ENCODE measurements at regions not wholly inside any gene's neighbourhood (a gene's known extent, or its start where the extent isn't known, plus 50 kb on each side); places are given as distances from the start of the nearest gene placed in this dataset.
"Not testable (repeated sequence)": the region's sequence is repeated elsewhere in the genome, so short reads cannot be mapped to it uniquely, and the experiment has no call there.

DNA sequence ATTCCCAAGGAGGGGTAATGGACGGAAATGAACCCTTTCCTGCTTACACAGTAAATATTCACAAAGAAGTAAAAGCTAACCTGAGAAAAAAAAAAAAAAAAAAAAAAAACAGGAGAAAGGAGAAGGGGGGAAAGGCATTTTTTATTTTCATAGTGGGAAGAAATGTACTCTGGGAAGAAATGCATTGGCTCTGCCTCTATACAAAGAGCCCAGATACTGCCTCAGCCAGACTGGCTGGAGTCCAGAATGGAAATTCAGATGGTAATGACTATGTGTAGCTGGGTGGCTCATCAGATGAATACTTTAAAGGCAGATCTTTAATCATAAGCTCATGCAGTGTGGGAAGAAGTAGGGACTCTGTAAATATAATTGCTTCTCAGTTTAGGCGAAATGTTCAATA lies 124.9 kb upstream of the ZNF608 start:
- peak in 1 of 2 donors; percentile 39 for DNase-seq (ENCODE audit: low read depth in 2 of 2)

DNA sequence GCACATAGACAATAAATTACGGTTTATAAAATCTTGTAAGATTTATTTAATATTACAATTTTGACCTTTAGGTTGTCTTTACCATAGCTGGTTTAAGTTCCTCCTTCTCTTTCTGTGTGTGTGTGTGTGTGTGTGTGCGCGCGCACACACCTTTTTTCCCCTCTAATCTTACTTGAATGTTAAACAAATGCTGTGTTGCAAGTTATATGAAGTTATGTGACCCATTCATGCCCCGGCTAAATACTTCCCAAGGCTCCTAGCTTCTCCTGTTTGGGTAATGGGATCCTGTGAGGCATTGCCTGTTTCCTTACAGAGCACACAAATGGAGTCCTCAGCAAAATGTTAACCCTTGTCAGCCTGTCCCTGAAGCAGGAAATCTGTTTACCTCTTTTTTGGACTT lies 125.6 kb upstream of the ZNF608 start:
- no peak for DNase-seq (ENCODE audit: low read depth in 2 of 2)

- peak in 1 of 2 donors; percentile 3 for DNase-seq (ENCODE audit: low read depth in 2 of 2)
These were observed 126.2 kb upstream of the ZNF608 start for GRCh38 chr5:124872615-124873014.

DNA sequence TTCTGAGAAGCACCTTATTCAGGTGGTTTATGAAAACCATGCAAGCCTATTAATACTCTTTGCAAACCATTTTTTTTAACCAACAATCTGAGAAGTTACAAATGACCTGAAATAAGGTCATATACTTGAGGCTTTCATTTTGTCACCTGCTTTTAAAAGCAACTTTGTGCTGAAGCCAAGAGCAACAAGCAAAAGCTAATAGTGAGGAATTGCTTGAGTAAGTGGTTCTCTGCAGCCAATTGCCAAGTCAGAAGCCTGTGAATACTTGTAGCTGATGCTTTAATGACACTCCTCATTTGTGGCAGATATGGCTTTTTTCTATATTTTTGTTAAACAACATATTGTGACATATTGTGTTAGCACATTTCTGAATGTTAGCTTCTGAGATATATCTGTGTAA lies 126.7 kb upstream of the ZNF608 start:
- no peak for DNase-seq (ENCODE audit: low read depth in 2 of 2)

- no peak for DNase-seq (ENCODE audit: low read depth in 2 of 2)
These were observed 127.3 kb upstream of the ZNF608 start for GRCh38 chr5:124873713-124874112.

- no peak for DNase-seq (ENCODE audit: low read depth in 2 of 2)
These were observed 130.1 kb upstream of the ZNF608 start for GRCh38 chr5:124876566-124876965.

- DNase-seq (ENCODE audit: low read depth in 2 of 2) = no peak
These were observed 130.5 kb upstream of the ZNF608 start for GRCh38 chr5:124876983-124877382.

DNA sequence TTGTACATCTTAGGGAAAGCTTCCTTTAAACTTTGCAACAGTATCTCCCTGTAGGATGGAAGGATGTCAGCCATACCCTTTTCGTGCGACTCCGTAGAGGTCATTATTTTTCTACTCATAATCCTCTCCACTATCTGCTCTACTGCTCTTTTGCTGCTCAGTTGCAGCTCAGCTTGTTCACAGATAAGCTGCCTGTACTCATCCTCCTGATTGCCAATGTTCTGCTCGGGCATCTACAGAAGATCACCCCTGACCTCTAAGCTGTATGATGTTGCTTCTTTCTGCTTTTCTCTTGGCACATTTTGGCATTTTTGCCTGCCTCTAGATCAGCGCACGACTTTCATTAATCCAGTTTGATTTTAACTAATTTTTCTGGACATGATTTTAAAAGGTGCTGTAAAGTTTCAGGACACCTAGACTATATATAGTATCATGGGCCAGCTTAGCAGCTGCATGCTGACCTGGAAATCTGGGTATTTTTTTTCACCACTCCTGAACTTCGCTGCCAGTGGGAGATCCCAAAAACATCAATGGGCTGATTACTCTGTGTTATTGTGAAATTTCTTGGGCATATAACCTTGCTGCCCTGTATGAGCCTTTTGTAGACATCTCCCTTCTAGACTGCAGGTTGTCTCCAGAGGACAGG lies 131.2 kb upstream of the ZNF608 start:
- DNase-seq (ENCODE audit: low read depth in 2 of 2) = no peak

- no peak for DNase-seq (ENCODE audit: low read depth in 2 of 2)
These were observed 132.3 kb upstream of the ZNF608 start for GRCh38 chr5:124878583-124879342.

DNA sequence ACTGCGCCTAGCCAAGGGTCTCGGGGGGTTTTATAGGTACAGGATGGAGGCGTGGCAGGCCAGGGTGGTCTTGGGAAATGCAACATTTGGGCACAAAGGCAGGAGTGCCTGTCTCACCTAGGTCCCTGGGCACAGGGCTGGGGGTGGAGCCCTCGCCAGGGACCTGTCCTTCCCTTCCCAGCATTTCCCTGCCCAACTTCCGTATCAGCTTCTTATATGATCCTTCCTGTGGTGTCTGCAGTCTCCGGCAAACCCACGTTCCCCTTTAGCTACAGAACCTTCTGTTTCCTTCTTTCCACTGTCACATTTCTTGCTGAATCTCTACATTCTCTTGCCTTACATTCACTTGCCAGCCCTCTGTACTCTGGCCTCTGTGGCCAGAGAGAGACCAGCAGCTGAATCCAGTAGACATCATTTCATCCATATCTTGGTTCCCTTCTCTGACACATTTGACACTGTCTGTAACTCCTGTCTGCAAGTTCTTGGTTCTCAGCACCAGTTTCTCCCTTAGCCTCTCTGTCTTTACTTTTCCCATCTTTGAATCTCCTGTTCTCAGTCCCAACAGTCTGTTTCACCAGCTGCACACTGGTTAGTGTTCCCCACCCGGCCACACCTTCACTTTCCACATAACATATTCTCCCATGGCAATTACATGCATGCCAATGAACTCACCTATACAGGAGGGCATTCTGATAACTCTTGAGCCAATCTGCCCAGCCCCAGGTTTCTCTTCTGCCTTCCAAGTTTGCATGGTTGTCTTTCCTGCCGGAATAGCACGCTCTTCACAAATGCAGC lies 134.7 kb upstream of the ZNF608 start:
- no peak for DNase-seq (ENCODE audit: low read depth in 2 of 2)

GRCh38 chr5:124883681-124884080 lies 137.2 kb upstream of the ZNF608 start:
- DNase-seq (ENCODE audit: low read depth in 2 of 2) = no peak

DNA sequence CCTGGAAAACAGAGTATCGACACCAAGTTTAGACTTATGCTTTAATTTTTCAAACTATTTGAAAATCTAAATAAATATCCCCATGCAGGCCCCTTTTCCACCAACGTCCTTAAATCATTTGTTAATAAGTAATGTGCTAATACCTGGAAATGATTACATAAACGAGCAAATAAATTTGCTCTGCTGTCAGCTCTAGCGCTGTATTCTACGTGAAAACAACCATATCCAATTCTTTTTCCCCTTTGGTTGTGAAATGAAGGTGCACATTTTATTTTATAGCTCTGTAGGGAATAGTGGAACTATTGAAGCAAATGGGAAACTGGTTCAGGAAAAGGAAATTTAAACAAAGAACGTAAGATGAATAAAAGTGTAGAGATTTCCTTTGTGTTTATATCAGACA lies 137.7 kb upstream of the ZNF608 start:
- peak in 1 of 2 donors; percentile 18 for DNase-seq (ENCODE audit: low read depth in 2 of 2)

DNA sequence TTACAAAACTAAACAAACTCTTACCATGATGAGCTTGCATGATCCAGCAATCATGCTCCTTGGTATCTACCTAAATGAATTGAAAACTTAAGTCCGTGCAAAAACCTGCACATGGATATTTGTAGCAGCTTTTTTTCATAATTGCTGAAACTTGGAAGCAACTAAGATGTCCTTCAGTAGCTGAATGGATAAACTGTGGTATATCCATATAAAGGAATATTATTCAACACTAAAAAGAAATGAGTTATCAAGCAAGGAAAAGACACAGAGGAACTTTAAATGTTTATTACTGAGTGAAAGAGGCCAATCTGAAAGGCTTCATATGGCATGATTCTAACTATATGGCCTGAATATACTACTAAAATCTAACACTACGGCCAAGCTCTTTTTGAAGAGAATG lies 139.1 kb upstream of the ZNF608 start:
- DNase-seq (ENCODE audit: low read depth in 2 of 2) = no peak

GRCh38 chr5:124887223-124887622 lies 140.8 kb upstream of the ZNF608 start:
- no peak for DNase-seq (ENCODE audit: low read depth in 2 of 2)

DNA sequence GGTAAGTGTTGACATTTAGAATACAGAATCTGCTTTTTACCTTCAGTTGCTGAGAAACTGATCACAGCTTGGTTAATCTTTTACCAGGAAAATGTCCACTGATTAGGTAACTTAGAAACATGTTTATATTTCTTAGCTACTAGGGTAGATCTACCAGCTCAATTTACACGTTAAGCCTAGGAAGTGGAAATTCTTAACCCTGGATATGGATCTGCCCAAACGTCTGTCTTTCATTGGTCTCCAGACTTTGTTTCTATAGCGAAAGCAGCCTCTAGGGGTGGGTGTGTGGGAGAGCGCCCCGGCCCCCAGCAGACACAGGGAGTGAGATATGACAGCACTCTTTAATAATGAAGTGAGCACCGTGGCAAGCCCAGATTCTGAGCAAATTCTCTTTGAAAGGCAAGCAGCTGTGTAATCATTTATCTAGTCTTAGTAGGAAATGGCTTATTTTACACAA lies 141.6 kb upstream of the ZNF608 start:
- no peak for DNase-seq (ENCODE audit: low read depth in 2 of 2)

- DNase-seq (ENCODE audit: low read depth in 2 of 2) = no peak
These were observed 142.4 kb upstream of the ZNF608 start for GRCh38 chr5:124888622-124889485.

DNA sequence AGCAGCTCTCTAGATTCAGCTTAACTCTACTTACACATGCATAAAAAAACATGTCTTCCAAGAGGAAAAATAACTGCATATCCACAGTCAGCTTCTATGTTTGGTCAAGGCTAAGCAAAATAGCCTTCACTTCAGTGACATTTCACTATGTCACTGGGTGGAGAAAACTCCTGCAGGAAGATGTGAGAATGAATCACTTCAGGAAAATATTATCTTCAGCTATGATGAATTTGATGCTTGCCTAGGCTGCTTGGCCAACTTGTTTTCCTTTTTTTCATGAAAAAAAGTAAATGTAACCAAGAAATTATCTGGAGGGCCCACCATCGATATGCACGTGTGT lies 143.0 kb upstream of the ZNF608 start:
- DNase-seq (ENCODE audit: low read depth in 2 of 2) = peak in 1 of 2 donors; percentile 6

GRCh38 chr5:124889850-124890249 lies 143.4 kb upstream of the ZNF608 start:
- DNase-seq (ENCODE audit: low read depth in 2 of 2) = peak in 1 of 2 donors; percentile 20

- DNase-seq (ENCODE audit: low read depth in 2 of 2) = not testable (repeated sequence)
These were observed 144.0 kb upstream of the ZNF608 start for GRCh38 chr5:124890442-124890841.

DNA sequence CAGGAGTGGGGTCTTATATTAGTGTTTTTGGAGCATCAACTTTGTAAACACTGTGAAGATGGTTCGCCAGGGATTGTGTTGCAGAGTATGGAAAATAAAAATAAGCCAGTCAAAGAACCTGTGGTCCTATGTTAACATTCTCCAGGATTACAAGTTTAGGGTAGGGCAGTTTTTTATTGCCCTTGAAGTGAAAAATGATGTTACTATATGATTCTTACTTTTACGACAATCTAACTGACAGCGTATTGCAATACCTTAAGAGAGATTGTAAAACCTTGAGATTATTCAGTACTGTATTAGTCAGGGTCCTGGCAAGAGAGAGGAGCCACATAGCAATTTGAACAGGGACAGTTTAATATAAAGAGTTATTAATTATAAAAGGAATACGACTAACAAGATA lies 144.7 kb upstream of the ZNF608 start:
- DNase-seq (ENCODE audit: low read depth in 2 of 2) = no peak

DNA sequence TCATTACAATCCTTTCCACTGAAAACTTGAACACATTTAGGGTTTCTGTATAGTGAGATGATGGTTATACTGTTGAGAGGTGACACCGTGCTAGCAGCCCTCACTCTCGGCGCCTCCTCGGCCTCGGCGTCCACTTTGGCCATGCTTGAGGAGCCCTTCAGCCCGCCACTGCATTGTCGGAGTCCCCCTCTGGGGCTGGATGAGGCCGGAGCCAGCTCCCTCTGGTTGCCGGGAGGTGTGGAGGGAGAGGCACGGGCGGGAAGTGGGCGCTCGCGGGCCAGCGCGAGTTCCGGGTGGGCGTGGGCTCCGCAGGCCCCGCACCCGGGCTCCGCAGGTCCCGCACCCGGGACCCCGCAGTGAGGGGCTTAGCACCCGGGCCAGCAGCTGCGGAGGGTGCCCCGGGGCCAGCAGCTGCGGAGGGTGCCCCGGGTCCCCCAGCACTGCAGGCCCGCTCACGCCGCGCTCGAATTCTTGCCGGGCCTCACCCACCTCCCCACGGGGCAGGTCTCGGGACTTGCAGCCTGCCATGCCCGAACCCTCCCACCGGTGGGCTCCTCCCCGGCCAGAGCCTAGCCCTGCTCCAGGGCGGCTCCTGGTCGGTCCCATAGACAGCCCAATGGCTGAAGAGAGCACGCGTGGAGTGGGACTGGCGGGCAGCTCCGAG lies 145.9 kb upstream of the ZNF608 start:
- no peak for DNase-seq (ENCODE audit: low read depth in 2 of 2)
